ENCODE measurements at regions not wholly inside any gene's neighbourhood (a gene's known extent, or its start where the extent isn't known, plus 50 kb on each side); places are given as distances from the start of the nearest gene placed in this dataset.

DNA sequence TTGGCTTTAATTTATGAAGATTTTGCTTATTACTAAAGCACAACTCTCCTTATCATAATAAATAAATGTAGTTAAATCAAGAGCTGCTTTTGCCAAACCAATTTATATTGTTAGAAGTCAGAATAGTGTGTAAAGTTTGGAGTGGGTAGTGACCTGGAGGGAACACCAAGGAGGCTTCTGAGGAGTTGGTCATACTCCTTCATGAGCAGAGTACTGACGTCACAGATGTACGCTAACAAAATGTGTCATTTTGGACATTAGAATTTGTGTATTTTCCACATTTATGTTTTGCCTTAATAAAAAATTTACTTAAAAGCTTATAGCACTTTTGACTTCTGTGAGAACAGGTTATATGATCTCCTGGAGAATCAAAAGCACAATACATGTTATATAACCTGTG is 953.5 kb upstream of the INTU start (continued):
- no peak for TF ChIP-seq OVOL2 (CRISPR knock-in tag; IDR thresholded peaks at IDR 0.05; ENCODE audit: borderline replicate concordance)
- no peak for TF ChIP-seq FOXK1 (CRISPR knock-in tag; IDR thresholded peaks at IDR 0.05)
- no peak for TF ChIP-seq ZNF263 (CRISPR knock-in tag; IDR thresholded peaks at IDR 0.05; ENCODE audit: low read depth)
- TF ChIP-seq, protein P1, sequence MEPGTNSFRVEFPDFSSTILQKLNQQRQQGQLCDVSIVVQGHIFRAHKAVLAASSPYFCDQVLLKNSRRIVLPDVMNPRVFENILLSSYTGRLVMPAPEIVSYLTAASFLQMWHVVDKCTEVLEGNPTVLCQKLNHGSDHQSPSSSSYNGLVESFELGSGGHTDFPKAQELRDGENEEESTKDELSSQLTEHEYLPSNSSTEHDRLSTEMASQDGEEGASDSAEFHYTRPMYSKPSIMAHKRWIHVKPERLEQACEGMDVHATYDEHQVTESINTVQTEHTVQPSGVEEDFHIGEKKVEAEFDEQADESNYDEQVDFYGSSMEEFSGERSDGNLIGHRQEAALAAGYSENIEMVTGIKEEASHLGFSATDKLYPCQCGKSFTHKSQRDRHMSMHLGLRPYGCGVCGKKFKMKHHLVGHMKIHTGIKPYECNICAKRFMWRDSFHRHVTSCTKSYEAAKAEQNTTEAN (CRISPR knock-in tag; IDR thresholded peaks at IDR 0.05): no peak
- TF ChIP-seq, protein P2, sequence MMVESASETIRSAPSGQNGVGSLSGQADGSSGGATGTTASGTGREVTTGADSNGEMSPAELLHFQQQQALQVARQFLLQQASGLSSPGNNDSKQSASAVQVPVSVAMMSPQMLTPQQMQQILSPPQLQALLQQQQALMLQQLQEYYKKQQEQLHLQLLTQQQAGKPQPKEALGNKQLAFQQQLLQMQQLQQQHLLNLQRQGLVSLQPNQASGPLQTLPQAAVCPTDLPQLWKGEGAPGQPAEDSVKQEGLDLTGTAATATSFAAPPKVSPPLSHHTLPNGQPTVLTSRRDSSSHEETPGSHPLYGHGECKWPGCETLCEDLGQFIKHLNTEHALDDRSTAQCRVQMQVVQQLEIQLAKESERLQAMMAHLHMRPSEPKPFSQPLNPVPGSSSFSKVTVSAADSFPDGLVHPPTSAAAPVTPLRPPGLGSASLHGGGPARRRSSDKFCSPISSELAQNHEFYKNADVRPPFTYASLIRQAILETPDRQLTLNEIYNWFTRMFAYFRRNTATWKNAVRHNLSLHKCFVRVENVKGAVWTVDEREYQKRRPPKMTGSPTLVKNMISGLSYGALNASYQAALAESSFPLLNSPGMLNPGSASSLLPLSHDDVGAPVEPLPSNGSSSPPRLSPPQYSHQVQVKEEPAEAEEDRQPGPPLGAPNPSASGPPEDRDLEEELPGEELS (CRISPR knock-in tag; IDR thresholded peaks at IDR 0.05): no peak
- TF ChIP-seq, protein P3, sequence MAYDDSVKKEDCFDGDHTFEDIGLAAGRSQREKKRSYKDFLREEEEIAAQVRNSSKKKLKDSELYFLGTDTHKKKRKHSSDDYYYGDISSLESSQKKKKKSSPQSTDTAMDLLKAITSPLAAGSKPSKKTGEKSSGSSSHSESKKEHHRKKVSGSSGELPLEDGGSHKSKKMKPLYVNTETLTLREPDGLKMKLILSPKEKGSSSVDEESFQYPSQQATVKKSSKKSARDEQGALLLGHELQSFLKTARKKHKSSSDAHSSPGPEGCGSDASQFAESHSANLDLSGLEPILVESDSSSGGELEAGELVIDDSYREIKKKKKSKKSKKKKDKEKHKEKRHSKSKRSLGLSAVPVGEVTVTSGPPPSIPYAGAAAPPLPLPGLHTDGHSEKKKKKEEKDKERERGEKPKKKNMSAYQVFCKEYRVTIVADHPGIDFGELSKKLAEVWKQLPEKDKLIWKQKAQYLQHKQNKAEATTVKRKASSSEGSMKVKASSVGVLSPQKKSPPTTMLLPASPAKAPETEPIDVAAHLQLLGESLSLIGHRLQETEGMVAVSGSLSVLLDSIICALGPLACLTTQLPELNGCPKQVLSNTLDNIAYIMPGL (CRISPR knock-in tag; IDR thresholded peaks at IDR 0.05): no peak
- TF ChIP-seq, protein P4, sequence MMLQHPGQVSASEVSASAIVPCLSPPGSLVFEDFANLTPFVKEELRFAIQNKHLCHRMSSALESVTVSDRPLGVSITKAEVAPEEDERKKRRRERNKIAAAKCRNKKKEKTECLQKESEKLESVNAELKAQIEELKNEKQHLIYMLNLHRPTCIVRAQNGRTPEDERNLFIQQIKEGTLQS (CRISPR knock-in tag; conservative IDR thresholded peaks at IDR 0.05): no peak
- no peak for TF ChIP-seq SOX15 (CRISPR knock-in tag; IDR thresholded peaks at IDR 0.05)
- TF ChIP-seq TEAD1 (CRISPR knock-in tag; IDR thresholded peaks at IDR 0.05): no peak
- TF ChIP-seq CREB1 (CRISPR knock-in tag; IDR thresholded peaks at IDR 0.05): no peak

DNA sequence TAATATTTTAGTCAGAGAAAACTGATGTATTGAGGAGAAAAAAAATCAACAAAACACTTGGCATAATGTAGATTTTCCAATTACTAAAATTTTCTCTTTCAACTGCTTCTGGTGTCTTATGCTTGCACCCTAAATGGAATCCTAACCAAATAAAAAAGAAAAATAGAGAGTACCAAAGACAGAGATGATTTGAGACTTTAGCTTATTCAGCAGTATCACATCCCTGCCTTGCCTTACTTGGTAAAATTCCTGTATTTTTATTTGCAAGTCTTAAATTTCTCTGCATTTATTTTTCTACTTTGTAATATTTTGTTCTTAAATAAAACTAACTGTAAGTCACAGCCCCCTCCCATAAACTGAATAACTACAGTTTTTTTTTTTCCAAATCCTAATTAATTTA is 950.5 kb upstream of the INTU start:
- TF ChIP-seq ESRRA (CRISPR knock-in tag; IDR thresholded peaks at IDR 0.05; ENCODE audit: borderline replicate concordance) (no peak), NR1H2 (CRISPR knock-in tag; IDR thresholded peaks at IDR 0.05) (no peak), KAT7 (CRISPR knock-in tag; IDR thresholded peaks at IDR 0.05; ENCODE audit: borderline replicate concordance) (no peak), HMGA2 (CRISPR knock-in tag; IDR thresholded peaks at IDR 0.05) (no peak), NFATC4 (CRISPR knock-in tag; IDR thresholded peaks at IDR 0.05) (no peak), CBFB (CRISPR knock-in tag; IDR thresholded peaks at IDR 0.05; ENCODE audit: low read depth) (no peak)
- TF ChIP-seq, protein P5, sequence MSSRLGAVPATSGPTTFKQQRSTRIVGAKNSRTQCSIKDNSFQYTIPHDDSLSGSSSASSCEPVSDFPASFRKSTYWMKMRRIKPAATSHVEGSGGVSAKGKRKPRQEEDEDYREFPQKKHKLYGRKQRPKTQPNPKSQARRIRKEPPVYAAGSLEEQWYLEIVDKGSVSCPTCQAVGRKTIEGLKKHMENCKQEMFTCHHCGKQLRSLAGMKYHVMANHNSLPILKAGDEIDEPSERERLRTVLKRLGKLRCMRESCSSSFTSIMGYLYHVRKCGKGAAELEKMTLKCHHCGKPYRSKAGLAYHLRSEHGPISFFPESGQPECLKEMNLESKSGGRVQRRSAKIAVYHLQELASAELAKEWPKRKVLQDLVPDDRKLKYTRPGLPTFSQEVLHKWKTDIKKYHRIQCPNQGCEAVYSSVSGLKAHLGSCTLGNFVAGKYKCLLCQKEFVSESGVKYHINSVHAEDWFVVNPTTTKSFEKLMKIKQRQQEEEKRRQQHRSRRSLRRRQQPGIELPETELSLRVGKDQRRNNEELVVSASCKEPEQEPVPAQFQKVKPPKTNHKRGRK (CRISPR knock-in tag; IDR thresholded peaks at IDR 0.05; ENCODE audit: borderline replicate concordance): no peak
- TF ChIP-seq, protein P6, sequence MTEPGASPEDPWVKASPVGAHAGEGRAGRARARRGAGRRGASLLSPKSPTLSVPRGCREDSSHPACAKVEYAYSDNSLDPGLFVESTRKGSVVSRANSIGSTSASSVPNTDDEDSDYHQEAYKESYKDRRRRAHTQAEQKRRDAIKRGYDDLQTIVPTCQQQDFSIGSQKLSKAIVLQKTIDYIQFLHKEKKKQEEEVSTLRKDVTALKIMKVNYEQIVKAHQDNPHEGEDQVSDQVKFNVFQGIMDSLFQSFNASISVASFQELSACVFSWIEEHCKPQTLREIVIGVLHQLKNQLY (CRISPR knock-in tag; IDR thresholded peaks at IDR 0.05): no peak
- TF ChIP-seq, protein P7, sequence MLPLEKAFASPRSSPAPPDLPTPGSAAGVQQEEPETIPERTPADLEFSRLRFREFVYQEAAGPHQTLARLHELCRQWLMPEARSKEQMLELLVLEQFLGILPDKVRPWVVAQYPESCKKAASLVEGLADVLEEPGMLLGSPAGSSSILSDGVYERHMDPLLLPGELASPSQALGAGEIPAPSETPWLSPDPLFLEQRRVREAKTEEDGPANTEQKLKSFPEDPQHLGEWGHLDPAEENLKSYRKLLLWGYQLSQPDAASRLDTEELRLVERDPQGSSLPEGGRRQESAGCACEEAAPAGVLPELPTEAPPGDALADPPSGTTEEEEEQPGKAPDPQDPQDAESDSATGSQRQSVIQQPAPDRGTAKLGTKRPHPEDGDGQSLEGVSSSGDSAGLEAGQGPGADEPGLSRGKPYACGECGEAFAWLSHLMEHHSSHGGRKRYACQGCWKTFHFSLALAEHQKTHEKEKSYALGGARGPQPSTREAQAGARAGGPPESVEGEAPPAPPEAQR (CRISPR knock-in tag; IDR thresholded peaks at IDR 0.05): no peak
- TF ChIP-seq, protein P8, sequence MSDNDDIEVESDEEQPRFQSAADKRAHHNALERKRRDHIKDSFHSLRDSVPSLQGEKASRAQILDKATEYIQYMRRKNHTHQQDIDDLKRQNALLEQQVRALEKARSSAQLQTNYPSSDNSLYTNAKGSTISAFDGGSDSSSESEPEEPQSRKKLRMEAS (CRISPR knock-in tag; IDR thresholded peaks at IDR 0.05): no peak
- TF ChIP-seq, protein P9, sequence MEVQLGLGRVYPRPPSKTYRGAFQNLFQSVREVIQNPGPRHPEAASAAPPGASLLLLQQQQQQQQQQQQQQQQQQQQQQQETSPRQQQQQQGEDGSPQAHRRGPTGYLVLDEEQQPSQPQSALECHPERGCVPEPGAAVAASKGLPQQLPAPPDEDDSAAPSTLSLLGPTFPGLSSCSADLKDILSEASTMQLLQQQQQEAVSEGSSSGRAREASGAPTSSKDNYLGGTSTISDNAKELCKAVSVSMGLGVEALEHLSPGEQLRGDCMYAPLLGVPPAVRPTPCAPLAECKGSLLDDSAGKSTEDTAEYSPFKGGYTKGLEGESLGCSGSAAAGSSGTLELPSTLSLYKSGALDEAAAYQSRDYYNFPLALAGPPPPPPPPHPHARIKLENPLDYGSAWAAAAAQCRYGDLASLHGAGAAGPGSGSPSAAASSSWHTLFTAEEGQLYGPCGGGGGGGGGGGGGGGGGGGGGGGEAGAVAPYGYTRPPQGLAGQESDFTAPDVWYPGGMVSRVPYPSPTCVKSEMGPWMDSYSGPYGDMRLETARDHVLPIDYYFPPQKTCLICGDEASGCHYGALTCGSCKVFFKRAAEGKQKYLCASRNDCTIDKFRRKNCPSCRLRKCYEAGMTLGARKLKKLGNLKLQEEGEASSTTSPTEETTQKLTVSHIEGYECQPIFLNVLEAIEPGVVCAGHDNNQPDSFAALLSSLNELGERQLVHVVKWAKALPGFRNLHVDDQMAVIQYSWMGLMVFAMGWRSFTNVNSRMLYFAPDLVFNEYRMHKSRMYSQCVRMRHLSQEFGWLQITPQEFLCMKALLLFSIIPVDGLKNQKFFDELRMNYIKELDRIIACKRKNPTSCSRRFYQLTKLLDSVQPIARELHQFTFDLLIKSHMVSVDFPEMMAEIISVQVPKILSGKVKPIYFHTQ (CRISPR knock-in tag; IDR thresholded peaks at IDR 0.05): no peak
- TF ChIP-seq, protein P10, sequence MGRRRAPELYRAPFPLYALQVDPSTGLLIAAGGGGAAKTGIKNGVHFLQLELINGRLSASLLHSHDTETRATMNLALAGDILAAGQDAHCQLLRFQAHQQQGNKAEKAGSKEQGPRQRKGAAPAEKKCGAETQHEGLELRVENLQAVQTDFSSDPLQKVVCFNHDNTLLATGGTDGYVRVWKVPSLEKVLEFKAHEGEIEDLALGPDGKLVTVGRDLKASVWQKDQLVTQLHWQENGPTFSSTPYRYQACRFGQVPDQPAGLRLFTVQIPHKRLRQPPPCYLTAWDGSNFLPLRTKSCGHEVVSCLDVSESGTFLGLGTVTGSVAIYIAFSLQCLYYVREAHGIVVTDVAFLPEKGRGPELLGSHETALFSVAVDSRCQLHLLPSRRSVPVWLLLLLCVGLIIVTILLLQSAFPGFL (CRISPR knock-in tag; IDR thresholded peaks at IDR 0.05; ENCODE audit: borderline replicate concordance): no peak
- Mint-ChIP-seq H3K27me3 (ENCODE audit: low read depth) (no peaks in the 10 kb centered on the region), H3K4me1 (no peaks in the 10 kb centered on the region), H3K27ac (no peak overlapping the region), H3K9me3 (no peaks in the 10 kb centered on the region), H3K36me3 (no peaks in the 10 kb centered on the region), H3K4me3 (no peak overlapping the region)
- ChIA-PET CTCF (no interaction called here), POLR2A (no interaction called here)
- DNase-seq (ENCODE audit: low spot score) (no peak), ATAC-seq (no peak)
